CD4-positive, alpha-beta memory T cell (primary cell): ENCODE measurements at regions not wholly inside any gene's neighbourhood (a gene's known extent, or its start where the extent isn't known, plus 50 kb on each side); places are given as distances from the start of the nearest gene placed in this dataset.

Experiments
- CTCF ChIA-PET: fragments of 350-600 bp; sonication (Branson Sonifier 250); formaldehyde crosslinking; loops from one replicate; lab custom pipeline; 2021; ENCODE audit warnings: inconsistent platforms; ENCODE audit not compliant: partially characterized antibody; lab: Charles Lee
- POLR2A ChIA-PET: fragments of 350-600 bp; sonication (Branson Sonifier 250); formaldehyde crosslinking; loops from one replicate; lab custom pipeline; 2021; ENCODE audit not compliant: partially characterized antibody; lab: Charles Lee
- DNase-seq, 5 donors: peaks; one replicate each; pipeline versions ENCODE4 v3.0.0 to v3.0.0-alpha.2; 2020 to 2022; ENCODE audit warnings: mixed read lengths in 1 of 5
- H3K27ac ChIP-seq: one replicate; pipeline ENCODE4 v1.7.0; 2013; ENCODE audit warnings: low read depth, low read length
- H3K27me3 ChIP-seq: 2 replicates; pipeline ENCODE4 v1.7.0; 2013; ENCODE audit warnings: mild to moderate bottlenecking, low read length, moderate library complexity; ENCODE audit not compliant: insufficient read depth
- H3K36me3 ChIP-seq: 2 replicates; pipeline ENCODE4 v1.7.0; 2013; ENCODE audit warnings: mild to moderate bottlenecking, low read length, moderate library complexity; ENCODE audit not compliant: insufficient read depth
- H3K4me1 ChIP-seq: 2 replicates; pipeline ENCODE4 v1.7.0; 2013; ENCODE audit warnings: mild to moderate bottlenecking, low read length, moderate library complexity; ENCODE audit not compliant: insufficient read depth
- H3K4me3 ChIP-seq, 2 donors: one replicate each; pipeline ENCODE4 v1.7.0; 2013; ENCODE audit warnings: low read length in 2 of 2, mild to moderate bottlenecking in 1 of 2
- H3K9me3 ChIP-seq, 2 donors: one replicate each; pipeline ENCODE4 v1.7.0; 2013; ENCODE audit warnings: low read length in 2 of 2, control low read depth in 1 of 2; ENCODE audit not compliant: control insufficient read depth in 1 of 2
- H3K27ac Mint-ChIP-seq, 7 donors: one replicate each; pipeline ENCODE4 v1.8.0; 2020 to 2021; ENCODE audit warnings: mixed read lengths in 7 of 7, mild to moderate bottlenecking in 6 of 7, inconsistent platforms in 3 of 7, moderate library complexity in 3 of 7
- H3K27me3 Mint-ChIP-seq, 2 donors: one replicate each; pipeline ENCODE4 v1.8.0; 2020 to 2021; ENCODE audit warnings: mixed read lengths in 2 of 2
- H3K36me3 Mint-ChIP-seq, 2 donors: one replicate each; pipeline ENCODE4 v1.8.0; 2020 to 2021; ENCODE audit warnings: mixed read lengths in 2 of 2, inconsistent platforms in 1 of 2, mild to moderate bottlenecking in 1 of 2
- H3K4me1 Mint-ChIP-seq, 4 donors: one replicate each; pipeline ENCODE4 v1.8.0; 2020 to 2021; ENCODE audit warnings: mixed read lengths in 4 of 4, mild to moderate bottlenecking in 1 of 4
- H3K4me3 Mint-ChIP-seq, 8 donors: one replicate each; pipeline ENCODE4 v1.8.0; 2020 to 2021; ENCODE audit warnings: mixed read lengths in 8 of 8, mild to moderate bottlenecking in 7 of 8, moderate library complexity in 6 of 8, inconsistent platforms in 3 of 8
- H3K9me3 Mint-ChIP-seq, 8 donors: one replicate each; pipeline ENCODE4 v1.8.0; 2020 to 2021; ENCODE audit warnings: mixed read lengths in 8 of 8, mild to moderate bottlenecking in 5 of 8, inconsistent platforms in 3 of 8, moderate library complexity in 1 of 8
- intact Hi-C: fragments of 100-400 bp; cut with micrococcal nuclease; formaldehyde crosslinking; loops from one replicate; pipeline ENCODE4 v1.15.1; 2023

GRCh38 chr3:165519687-165520086 is 317.5 kb downstream of the BCHE start:
- H3K4me3 ChIP-seq: no peak overlapping the region
- Mint-ChIP-seq H3K4me3 (no peak overlapping the region), H3K27ac (no peak overlapping the region), H3K36me3 (no peaks in the 10 kb centered on the region), H3K27me3 (no peaks in the 10 kb centered on the region), H3K4me1 (no peaks in the 10 kb centered on the region), H3K9me3 (peaks cover 2 to 14% (median 7%) of the 10 kb centered on the region in 8 donors)
- H3K9me3 ChIP-seq: no peaks in the 10 kb centered on the region
- POLR2A ChIA-PET: no interaction called here
- H3K27ac ChIP-seq: no peak overlapping the region
- no peaks in the 10 kb centered on the region for H3K27me3 ChIP-seq
- intact Hi-C loops: no loop called here
- CTCF ChIA-PET: no interaction called here
- no peaks in the 10 kb centered on the region for H3K4me1 ChIP-seq
- H3K36me3 ChIP-seq: no peaks in the 10 kb centered on the region
- no peak for DNase-seq

DNA sequence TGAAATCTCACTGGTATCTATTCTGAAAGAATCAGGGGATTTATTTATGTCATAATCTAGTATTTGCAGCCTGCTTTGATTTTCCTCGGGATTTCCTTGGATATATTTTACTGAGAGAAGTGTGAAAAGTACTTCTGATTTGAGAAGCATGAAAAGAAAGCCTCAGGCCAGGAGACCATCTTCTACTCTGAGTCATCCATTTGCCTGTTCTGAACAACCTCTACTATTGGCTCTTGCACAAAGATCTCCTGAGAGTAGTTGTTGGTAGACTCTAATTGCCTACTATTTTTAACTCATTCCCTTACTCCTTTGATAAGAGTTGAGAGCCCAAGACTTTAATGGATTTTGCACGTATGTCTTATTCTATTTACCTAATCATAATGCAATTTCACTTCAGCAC is 318.9 kb downstream of the BCHE start:
- no peak for DNase-seq
- intact Hi-C loops: no loop called here
- no peaks in the 10 kb centered on the region for H3K27me3 Mint-ChIP-seq
- no peaks in the 10 kb centered on the region for H3K36me3 Mint-ChIP-seq
- Histone ChIP-seq H3K9me3 (no peaks in the 10 kb centered on the region), H3K4me1 (no peaks in the 10 kb centered on the region), H3K27me3 (no peaks in the 10 kb centered on the region), H3K4me3 (no peak overlapping the region), H3K36me3 (no peaks in the 10 kb centered on the region), H3K27ac (no peak overlapping the region)
- H3K4me1 Mint-ChIP-seq: no peaks in the 10 kb centered on the region
- H3K4me3 Mint-ChIP-seq: no peak overlapping the region
- H3K27ac Mint-ChIP-seq: no peak overlapping the region
- peaks cover 2 to 16% (median 8%) of the 10 kb centered on the region in 8 donors for H3K9me3 Mint-ChIP-seq
- POLR2A ChIA-PET: no interaction called here
- CTCF ChIA-PET: no interaction called here

DNA sequence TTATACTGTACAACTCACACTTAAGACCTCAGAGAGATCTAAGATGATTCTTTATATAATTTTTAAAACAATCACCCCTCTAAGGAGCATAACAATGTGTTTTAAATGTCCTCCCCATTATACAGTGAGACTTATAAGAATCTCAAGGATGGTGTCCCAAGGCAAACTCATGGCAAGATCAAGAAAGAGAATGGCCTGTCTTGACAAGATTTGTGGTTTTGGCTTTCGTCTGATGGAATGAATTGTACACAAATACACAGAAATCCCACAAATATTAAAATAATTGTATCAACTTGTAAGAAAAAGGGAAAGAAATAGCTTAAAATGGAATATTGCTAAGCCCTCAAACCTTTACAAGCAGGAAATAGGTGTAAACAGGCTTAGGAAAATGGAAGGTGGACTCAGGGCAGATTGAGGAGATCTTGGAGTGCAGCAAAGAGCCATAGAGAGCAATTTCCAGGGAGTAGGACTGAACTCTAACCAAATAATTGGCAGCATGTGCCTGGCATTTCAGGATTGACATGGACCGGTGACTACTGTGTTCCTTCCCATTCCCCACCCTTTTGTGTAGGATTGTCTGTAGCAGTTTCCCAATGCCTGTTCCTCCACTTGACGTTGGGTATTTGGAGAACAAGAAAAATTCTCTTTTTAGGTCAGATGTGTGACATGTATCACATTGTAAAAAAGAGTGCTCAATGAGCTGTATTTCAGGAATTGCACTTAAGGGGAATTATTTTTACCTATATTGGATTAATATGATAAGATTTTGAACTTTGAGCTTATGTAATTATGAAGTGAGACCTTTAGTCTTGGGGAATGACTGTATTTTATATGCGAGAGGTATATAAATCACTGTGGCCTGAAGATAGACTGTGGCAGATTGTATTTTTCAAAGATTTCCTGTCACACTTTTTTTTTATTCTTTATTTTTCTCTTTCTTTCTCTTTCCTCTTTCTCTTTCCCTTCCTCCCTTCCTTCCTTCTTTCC is 317.8 kb upstream of the SLITRK3 start:
- Histone ChIP-seq H3K36me3 (no peaks in the 10 kb centered on the region), H3K4me1 (no peaks in the 10 kb centered on the region), H3K27me3 (no peaks in the 10 kb centered on the region), H3K27ac (no peak overlapping the region), H3K4me3 (no peak overlapping the region), H3K9me3 (no peaks in the 10 kb centered on the region)
- DNase-seq: no peak
- Mint-ChIP-seq H3K27me3 (no peaks in the 10 kb centered on the region), H3K4me1 (no peaks in the 10 kb centered on the region), H3K9me3 (peaks cover 0 to 22% (median 9%) of the 10 kb centered on the region in 8 donors), H3K4me3 (no peak overlapping the region), H3K27ac (no peak overlapping the region), H3K36me3 (no peaks in the 10 kb centered on the region)
- intact Hi-C loops: no loop called here
- ChIA-PET POLR2A (no interaction called here), CTCF (interaction anchor here (0.7 kb wide), 1 partner anchor 31 kb away, joined by 3 read pairs; no protein-coding TSS in a partner anchor)

GRCh38 chr3:165507576-165507975 is 311.4 kb upstream of the SLITRK3 start:
- ChIA-PET CTCF (no interaction called here), POLR2A (no interaction called here)
- Histone ChIP-seq H3K27me3 (no peaks in the 10 kb centered on the region), H3K4me1 (no peaks in the 10 kb centered on the region), H3K4me3 (no peak overlapping the region), H3K9me3 (no peaks in the 10 kb centered on the region), H3K27ac (no peak overlapping the region), H3K36me3 (no peaks in the 10 kb centered on the region)
- Mint-ChIP-seq H3K27ac (no peak overlapping the region), H3K4me3 (no peak overlapping the region), H3K4me1 (no peaks in the 10 kb centered on the region), H3K27me3 (no peaks in the 10 kb centered on the region), H3K36me3 (no peaks in the 10 kb centered on the region), H3K9me3 (peaks cover 0 to 21% (median 9%) of the 10 kb centered on the region in 8 donors)
- intact Hi-C loops: no loop called here
- DNase-seq: no peak

- Histone ChIP-seq H3K4me3 (no peak overlapping the region), H3K4me1 (no peaks in the 10 kb centered on the region), H3K27me3 (no peaks in the 10 kb centered on the region), H3K9me3 (no peaks in the 10 kb centered on the region), H3K36me3 (no peaks in the 10 kb centered on the region), H3K27ac (no peak overlapping the region)
- Mint-ChIP-seq H3K4me3 (no peak overlapping the region), H3K27me3 (no peaks in the 10 kb centered on the region), H3K9me3 (peaks cover 0 to 21% (median 7%) of the 10 kb centered on the region in 8 donors), H3K36me3 (no peaks in the 10 kb centered on the region), H3K27ac (no peak overlapping the region), H3K4me1 (no peaks in the 10 kb centered on the region)
- no peak for DNase-seq
- CTCF ChIA-PET: no interaction called here
- POLR2A ChIA-PET: no interaction called here
- intact Hi-C loops: no loop called here
These were observed 310.9 kb upstream of the SLITRK3 start for GRCh38 chr3:165507060-165507459.

DNA sequence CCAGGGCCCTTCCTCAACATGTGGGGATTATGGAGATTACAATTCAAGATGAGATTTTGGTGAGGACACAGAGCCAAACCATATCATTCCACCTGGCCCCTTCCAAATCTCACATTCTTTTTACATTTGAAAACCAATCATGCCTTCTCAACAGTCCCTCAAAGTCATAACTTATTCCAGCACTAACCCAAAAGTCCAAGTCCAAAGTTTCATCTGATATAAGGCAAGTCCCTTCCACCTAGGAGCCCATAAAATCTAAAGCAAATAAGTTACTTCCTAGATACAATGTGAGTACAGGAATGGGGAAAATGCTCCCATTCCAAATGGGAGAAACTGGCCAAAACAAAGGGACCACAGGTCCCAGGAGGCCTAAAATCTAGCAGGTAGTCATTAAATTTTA is 309.5 kb upstream of the SLITRK3 start:
- Histone ChIP-seq H3K27ac (no peak overlapping the region), H3K27me3 (no peaks in the 10 kb centered on the region), H3K4me1 (no peaks in the 10 kb centered on the region), H3K4me3 (no peak overlapping the region), H3K9me3 (no peaks in the 10 kb centered on the region), H3K36me3 (no peaks in the 10 kb centered on the region)
- H3K4me1 Mint-ChIP-seq: no peaks in the 10 kb centered on the region
- ChIA-PET POLR2A (no interaction called here), CTCF (no interaction called here)
- no peak for DNase-seq
- intact Hi-C loops: no loop called here
- H3K36me3 Mint-ChIP-seq: no peaks in the 10 kb centered on the region
- no peak overlapping the region for H3K27ac Mint-ChIP-seq
- no peaks in the 10 kb centered on the region for H3K27me3 Mint-ChIP-seq
- peaks cover 0 to 17% (median 7%) of the 10 kb centered on the region in 8 donors for H3K9me3 Mint-ChIP-seq
- H3K4me3 Mint-ChIP-seq: no peak overlapping the region

DNA sequence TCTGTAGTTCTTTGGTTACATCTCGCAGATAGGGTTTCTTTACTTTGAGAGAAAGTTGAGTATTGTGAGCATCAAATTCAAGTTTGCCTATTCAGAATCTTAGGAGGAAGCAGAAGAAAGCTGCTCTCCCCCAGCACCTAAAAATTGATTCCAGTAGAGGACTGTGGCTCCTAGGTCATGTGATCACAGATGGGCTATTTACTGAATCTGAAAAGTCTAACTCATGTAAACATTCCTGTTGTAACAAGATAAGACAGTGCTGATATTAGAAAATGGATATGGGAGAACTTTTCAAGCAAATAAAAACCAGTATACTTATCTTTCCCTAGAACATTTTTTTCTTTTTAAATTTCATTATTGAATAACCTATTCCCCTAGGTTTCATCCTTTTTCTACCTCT is 308.4 kb upstream of the SLITRK3 start:
- no peaks in the 10 kb centered on the region for H3K27me3 ChIP-seq
- H3K4me1 ChIP-seq: no peaks in the 10 kb centered on the region
- Mint-ChIP-seq H3K36me3 (no peaks in the 10 kb centered on the region), H3K27ac (no peak overlapping the region), H3K9me3 (peaks cover 0 to 17% (median 6%) of the 10 kb centered on the region in 8 donors), H3K27me3 (no peaks in the 10 kb centered on the region), H3K4me1 (no peaks in the 10 kb centered on the region), H3K4me3 (no peak overlapping the region)
- no peaks in the 10 kb centered on the region for H3K9me3 ChIP-seq
- H3K36me3 ChIP-seq: no peaks in the 10 kb centered on the region
- no peak overlapping the region for H3K4me3 ChIP-seq
- H3K27ac ChIP-seq: no peak overlapping the region
- ChIA-PET POLR2A (no interaction called here), CTCF (no interaction called here)
- no peak for DNase-seq
- intact Hi-C loops: no loop called here
